MM.1S (cell line): ENCODE measurements at regions not wholly inside any gene's neighbourhood (a gene's known extent, or its start where the extent isn't known, plus 50 kb on each side); places are given as distances from the start of the nearest gene placed in this dataset.
A peak's percentile ranks its signal among the peaks of the same experiment; 100 is the strongest.

Source experiments
- DNase-seq: peaks from one replicate; pipeline ENCODE4 v3.0.0-alpha.2; 2015
- H2AFZ ChIP-seq: fragments of 300-600 bp; sonication (generic); 2 replicates; pipeline ENCODE4 v1.6.0; 2016; ENCODE audit warnings: antibody characterized with exemption, low read length
- H3F3A ChIP-seq: fragments of 300-600 bp; sonication (generic); 2 replicates; pipeline ENCODE4 v1.6.1; 2016; ENCODE audit warnings: mild to moderate bottlenecking, antibody characterized with exemption, low read length, moderate library complexity, mixed read lengths; ENCODE audit not compliant: insufficient read depth
- H3K27ac ChIP-seq: fragments of 300-600 bp; sonication (generic); 2 replicates; pipeline ENCODE4 v1.5.1; 2016; ENCODE audit warnings: mild to moderate bottlenecking, low read length
- H3K27me3 ChIP-seq: fragments of 300-600 bp; sonication (generic); replicated peaks from 2 replicates; pipeline ENCODE4 v1.6.0; 2016; ENCODE audit warnings: low read length; ENCODE audit not compliant: insufficient read depth
- H3K36me3 ChIP-seq: fragments of 300-600 bp; sonication (generic); replicated peaks from 2 replicates; pipeline ENCODE4 v1.6.1; 2016; ENCODE audit warnings: mild to moderate bottlenecking, low read length, mixed read lengths; ENCODE audit not compliant: insufficient read depth
- H3K4me1 ChIP-seq: fragments of 300-600 bp; sonication (generic); 2 replicates; pipeline ENCODE4 v1.6.1; 2016; ENCODE audit warnings: low read length, mixed read lengths
- H3K4me2 ChIP-seq: fragments of 300-600 bp; sonication (generic); 2 replicates; pipeline ENCODE4 v1.6.0; 2016; ENCODE audit warnings: low read depth, low read length
- H3K4me3 ChIP-seq: fragments of 300-600 bp; sonication (generic); 2 replicates; pipeline ENCODE4 v1.5.1; 2016; ENCODE audit warnings: low read length, mixed read lengths
- H3K79me2 ChIP-seq: fragments of 300-600 bp; sonication (generic); 2 replicates; pipeline ENCODE4 v1.6.1; 2016; ENCODE audit warnings: mixed run types, low read length, mixed read lengths
- H3K9ac ChIP-seq: fragments of 300-600 bp; sonication (generic); 2 replicates; pipeline ENCODE4 v1.6.1; 2016; ENCODE audit warnings: low read length, mixed read lengths
- H3K9me2 ChIP-seq: fragments of 300-600 bp; sonication (generic); replicated peaks from 2 replicates; pipeline ENCODE4 v1.6.1; 2016; ENCODE audit warnings: mild to moderate bottlenecking, low read length, mixed read lengths; ENCODE audit not compliant: insufficient read depth
- H3K9me3 ChIP-seq: fragments of 300-600 bp; sonication (generic); replicated peaks from 2 replicates; pipeline ENCODE4 v1.6.1; 2016; ENCODE audit warnings: mild to moderate bottlenecking, low read length, mixed read lengths; ENCODE audit not compliant: insufficient read depth
- H4K20me1 ChIP-seq: fragments of 300-600 bp; sonication (generic); 2 replicates; pipeline ENCODE4 v1.6.1; 2016; ENCODE audit warnings: mild to moderate bottlenecking, low read length, moderate library complexity, mixed read lengths; ENCODE audit not compliant: insufficient read depth
- EZH2 ChIP-seq: fragments of 300-600 bp; sonication (generic); optimal IDR thresholded peaks from 2 replicates; pipeline ENCODE3; 2017; ENCODE audit warnings: low read depth, mild to moderate bottlenecking, antibody characterized with exemption, low read length, mixed read lengths
- EZH2phosphoT487 ChIP-seq: fragments of 300-600 bp; sonication (generic); IDR thresholded peaks from 2 replicates; pipeline ENCODE4 v1.6.1; 2018; ENCODE audit warnings: antibody characterized with exemption, low read length
- TF ChIP-seq, protein P1 (sequence below): fragments of 300-600 bp; sonication (generic); IDR thresholded peaks from 2 replicates; pipeline ENCODE4 v1.5.1; 2016; ENCODE audit warnings: antibody characterized with exemption, low read length, mixed read lengths

DNA sequence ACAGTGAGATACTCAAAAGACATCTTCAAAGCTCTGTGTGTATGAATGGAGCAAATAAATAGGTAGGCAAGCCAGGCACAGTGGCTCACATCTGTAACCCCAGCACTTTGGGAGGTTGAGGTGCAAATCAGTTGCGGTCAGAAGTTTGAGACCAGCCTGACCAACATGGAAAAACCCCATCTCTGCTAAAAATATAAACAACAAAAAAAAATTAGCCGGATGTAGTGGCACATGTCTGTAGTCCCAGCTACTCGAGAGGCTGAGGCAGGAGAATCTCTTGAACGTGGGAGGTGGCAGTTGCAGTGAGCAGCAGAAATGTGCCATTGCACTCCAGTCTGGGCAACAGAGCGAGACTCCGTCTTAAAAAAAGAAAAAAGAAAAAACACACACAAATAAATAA lies 945.1 kb upstream of the PIK3C3 start:
- no peak overlapping the region for H2AFZ ChIP-seq
- 0 out of 2 replicates have a peak, but pooled peaks cover 3% of the 10 kb centered on the region for H3F3A ChIP-seq
- no peak overlapping the region for H3K9ac ChIP-seq
- no peaks in the 10 kb centered on the region for H4K20me1 ChIP-seq
- no peaks in the 10 kb centered on the region for H3K36me3 ChIP-seq
- H3K79me2 ChIP-seq = no peaks in the 10 kb centered on the region
- H3K27ac ChIP-seq = peak overlapping the region; percentile 42; the same call in 1 of the 2 replicates
- TF ChIP-seq EZH2phosphoT487 (no peak), EZH2 (no peak)
- TF ChIP-seq, protein P1, sequence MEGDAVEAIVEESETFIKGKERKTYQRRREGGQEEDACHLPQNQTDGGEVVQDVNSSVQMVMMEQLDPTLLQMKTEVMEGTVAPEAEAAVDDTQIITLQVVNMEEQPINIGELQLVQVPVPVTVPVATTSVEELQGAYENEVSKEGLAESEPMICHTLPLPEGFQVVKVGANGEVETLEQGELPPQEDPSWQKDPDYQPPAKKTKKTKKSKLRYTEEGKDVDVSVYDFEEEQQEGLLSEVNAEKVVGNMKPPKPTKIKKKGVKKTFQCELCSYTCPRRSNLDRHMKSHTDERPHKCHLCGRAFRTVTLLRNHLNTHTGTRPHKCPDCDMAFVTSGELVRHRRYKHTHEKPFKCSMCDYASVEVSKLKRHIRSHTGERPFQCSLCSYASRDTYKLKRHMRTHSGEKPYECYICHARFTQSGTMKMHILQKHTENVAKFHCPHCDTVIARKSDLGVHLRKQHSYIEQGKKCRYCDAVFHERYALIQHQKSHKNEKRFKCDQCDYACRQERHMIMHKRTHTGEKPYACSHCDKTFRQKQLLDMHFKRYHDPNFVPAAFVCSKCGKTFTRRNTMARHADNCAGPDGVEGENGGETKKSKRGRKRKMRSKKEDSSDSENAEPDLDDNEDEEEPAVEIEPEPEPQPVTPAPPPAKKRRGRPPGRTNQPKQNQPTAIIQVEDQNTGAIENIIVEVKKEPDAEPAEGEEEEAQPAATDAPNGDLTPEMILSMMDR = no peak
- H3K9me2 ChIP-seq = no peaks in the 10 kb centered on the region
- H3K4me2 ChIP-seq = peak overlapping the region; percentile 45; the same call in 1 of the 2 replicates
- H3K27me3 ChIP-seq = no peaks in the 10 kb centered on the region
- peaks cover 11% of the 10 kb centered on the region for H3K4me1 ChIP-seq
- DNase-seq = peak; percentile 80
- no peaks in the 10 kb centered on the region for H3K9me3 ChIP-seq
- no peak overlapping the region; the same call in 1 of the 2 replicates for H3K4me3 ChIP-seq

DNA sequence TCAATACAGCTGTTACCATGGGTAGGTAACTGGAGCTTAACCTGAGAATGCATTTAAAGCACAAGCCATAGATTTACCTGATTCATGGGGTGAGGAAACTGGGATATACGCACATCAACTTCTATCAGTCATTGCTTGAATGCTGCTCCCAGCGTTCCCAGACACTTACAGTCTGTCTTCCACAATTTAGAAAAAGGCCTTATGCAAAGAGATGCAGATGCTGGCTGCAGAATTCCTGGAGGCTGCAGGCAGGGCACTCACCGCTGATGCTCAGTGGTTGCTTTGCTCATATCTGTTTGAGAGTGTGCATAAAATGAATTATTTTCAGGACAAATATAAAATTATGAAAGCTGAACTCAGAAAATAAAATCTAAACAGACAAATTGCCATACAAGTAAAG lies 950.7 kb upstream of the PIK3C3 start:
- no peaks in the 10 kb centered on the region for H3K9me2 ChIP-seq
- no peaks in the 10 kb centered on the region for H3K27me3 ChIP-seq
- no peak overlapping the region for H3K27ac ChIP-seq
- H3F3A ChIP-seq = 0 out of 2 replicates have a peak, but pooled peaks cover under 1% of the 10 kb centered on the region
- H3K4me1 ChIP-seq = peaks cover 2% of the 10 kb centered on the region
- no peak for DNase-seq
- no peaks in the 10 kb centered on the region for H3K79me2 ChIP-seq
- H3K4me3 ChIP-seq = no peak overlapping the region
- TF ChIP-seq, protein P1 = no peak
- no peak for TF ChIP-seq EZH2
- no peak for TF ChIP-seq EZH2phosphoT487
- H3K4me2 ChIP-seq = no peak overlapping the region
- H3K9ac ChIP-seq = no peak overlapping the region
- no peak overlapping the region for H2AFZ ChIP-seq
- H4K20me1 ChIP-seq = no peaks in the 10 kb centered on the region
- no peaks in the 10 kb centered on the region for H3K9me3 ChIP-seq
- H3K36me3 ChIP-seq = no peaks in the 10 kb centered on the region

DNA sequence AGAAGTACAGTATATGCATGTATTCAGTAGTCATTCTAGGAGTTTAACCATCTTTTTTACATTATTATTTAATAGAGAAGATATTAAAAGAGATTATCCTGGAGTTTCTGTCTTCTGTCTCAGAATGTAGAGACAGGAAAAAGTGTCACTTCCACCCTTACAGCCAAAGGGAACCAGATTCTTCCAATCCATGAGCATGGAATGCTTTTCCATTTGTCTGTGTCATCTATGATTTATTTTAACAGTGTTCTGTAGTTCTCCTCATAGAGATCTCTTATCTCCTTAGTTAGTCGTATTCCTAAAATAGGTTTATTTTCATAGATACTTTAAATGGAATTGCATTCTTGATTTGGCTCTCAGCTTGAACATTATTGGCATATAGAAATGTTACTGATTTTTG lies 959.5 kb upstream of the PIK3C3 start:
- Histone ChIP-seq H2AFZ (no peak overlapping the region), H3K27me3 (no peaks in the 10 kb centered on the region), H3K9me3 (no peaks in the 10 kb centered on the region), H4K20me1 (no peaks in the 10 kb centered on the region), H3K79me2 (no peaks in the 10 kb centered on the region), H3K9me2 (no peaks in the 10 kb centered on the region), H3K4me1 (no peaks in the 10 kb centered on the region), H3K27ac (no peak overlapping the region), H3K4me3 (no peak overlapping the region), H3K36me3 (no peaks in the 10 kb centered on the region), H3K4me2 (no peak overlapping the region), H3F3A (no peaks in the 10 kb centered on the region), H3K9ac (no peak overlapping the region)
- no peak for DNase-seq
- TF ChIP-seq EZH2phosphoT487 (no peak), EZH2 (no peak)
- TF ChIP-seq, protein P1 = no peak
